GM12873 (cell line): ENCODE measurements at regions not wholly inside any gene's neighbourhood (a gene's known extent, or its start where the extent isn't known, plus 50 kb on each side); places are given as distances from the start of the nearest gene placed in this dataset.

Experiments
- TF ChIP-seq, protein P1 (sequence below): IDR thresholded peaks from 2 replicates; pipeline ENCODE4 v1.5.1; 2012; ENCODE audit warnings: low read depth, mild to moderate bottlenecking, moderate library complexity, low read length, control low read depth; ENCODE audit not compliant: insufficient read depth; ENCODE audit errors: missing control alignments

DNA sequence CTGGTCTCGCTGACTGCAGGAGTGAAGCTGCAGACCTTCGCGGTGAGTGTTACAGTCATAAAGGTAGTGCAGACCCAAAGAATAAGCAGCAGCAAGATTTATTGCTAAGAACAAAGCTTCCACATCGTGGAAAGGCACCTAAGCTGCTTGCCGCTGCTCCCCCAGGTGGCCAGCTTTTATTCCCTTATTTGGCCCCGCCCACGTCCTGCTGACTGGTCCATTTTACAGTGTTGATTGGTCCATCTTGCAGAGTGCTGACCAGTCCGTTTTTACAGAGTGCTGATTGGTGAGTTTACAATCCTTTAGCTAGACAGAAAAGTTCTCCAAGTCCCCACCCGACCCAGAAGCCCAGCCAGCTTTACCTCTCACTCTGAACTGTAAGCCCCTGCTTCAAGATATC lies 227.8 kb downstream of the ABCC12 start:
- TF ChIP-seq, protein P1, sequence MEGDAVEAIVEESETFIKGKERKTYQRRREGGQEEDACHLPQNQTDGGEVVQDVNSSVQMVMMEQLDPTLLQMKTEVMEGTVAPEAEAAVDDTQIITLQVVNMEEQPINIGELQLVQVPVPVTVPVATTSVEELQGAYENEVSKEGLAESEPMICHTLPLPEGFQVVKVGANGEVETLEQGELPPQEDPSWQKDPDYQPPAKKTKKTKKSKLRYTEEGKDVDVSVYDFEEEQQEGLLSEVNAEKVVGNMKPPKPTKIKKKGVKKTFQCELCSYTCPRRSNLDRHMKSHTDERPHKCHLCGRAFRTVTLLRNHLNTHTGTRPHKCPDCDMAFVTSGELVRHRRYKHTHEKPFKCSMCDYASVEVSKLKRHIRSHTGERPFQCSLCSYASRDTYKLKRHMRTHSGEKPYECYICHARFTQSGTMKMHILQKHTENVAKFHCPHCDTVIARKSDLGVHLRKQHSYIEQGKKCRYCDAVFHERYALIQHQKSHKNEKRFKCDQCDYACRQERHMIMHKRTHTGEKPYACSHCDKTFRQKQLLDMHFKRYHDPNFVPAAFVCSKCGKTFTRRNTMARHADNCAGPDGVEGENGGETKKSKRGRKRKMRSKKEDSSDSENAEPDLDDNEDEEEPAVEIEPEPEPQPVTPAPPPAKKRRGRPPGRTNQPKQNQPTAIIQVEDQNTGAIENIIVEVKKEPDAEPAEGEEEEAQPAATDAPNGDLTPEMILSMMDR, result no peak

DNA sequence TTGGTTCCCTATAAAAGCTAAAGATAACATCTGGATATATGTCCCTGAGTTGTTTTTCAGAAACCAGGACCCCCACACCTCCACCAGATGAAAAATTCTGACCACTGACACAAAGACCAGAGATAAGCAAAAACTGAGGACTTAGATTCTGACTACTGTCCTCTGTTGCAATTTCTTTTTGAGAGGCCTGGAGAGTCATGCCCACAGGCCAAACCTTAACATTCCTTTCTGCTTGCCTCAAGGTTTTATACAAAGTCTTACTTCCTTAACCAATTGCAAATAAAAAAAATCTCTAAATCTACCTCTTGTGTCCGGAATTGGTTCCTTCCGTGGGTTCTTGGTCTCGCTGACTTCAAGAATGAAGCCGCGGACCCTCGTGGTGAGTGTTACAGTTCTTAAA lies 228.5 kb downstream of the ABCC12 start:
- TF ChIP-seq, protein P1, result no peak

DNA sequence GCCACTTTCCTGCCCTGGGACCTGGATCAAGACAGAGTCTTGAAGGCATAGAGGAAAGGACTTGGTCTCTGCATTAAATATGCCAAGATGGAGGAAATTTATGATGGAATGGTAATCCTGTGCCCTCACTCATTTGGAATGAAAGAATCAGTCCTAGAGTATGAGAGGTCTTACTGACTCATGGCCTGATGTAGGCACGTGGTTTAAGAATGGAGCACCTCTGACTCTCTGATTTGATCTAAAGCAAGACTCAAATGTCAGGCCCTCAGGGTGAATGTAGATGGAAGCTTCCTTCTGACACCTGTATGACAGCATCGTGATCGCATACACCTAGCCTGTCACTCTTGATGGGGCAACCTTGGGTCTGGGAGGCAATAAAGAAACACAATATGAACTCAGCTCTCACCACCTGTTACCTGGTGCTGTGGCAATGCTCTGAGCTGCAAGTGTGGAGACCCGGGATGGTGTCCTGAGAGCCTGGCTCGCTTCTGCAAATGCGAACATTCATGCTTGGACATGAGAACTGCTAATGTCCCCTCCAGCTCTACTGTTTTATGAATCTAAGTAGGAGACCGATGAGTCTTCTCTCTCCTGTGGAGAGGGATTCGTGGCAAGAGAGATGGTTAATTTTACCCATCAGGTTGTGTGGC lies 229.9 kb downstream of the ABCC12 start:
- TF ChIP-seq, protein P1, result no peak

DNA sequence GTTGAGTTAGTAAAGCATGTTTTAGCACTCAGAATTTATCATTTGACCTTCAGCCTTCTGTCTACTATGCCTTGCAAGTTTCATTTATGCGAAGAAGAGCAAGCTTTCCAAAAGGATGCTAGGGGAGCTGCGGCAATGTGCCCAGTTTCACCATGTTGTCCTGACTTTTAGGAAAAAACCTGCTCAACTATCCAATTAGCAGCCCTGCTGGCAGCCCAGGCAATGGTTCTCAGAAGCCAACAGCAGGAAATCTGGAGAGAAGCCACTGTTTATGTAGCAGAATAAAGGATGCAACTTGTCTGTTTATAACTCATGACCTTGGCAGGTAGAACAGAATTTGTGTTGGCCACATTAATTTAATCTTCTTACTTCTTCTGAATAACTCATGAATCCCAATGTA lies 230.8 kb downstream of the ABCC12 start:
- TF ChIP-seq, protein P1, result no peak

DNA sequence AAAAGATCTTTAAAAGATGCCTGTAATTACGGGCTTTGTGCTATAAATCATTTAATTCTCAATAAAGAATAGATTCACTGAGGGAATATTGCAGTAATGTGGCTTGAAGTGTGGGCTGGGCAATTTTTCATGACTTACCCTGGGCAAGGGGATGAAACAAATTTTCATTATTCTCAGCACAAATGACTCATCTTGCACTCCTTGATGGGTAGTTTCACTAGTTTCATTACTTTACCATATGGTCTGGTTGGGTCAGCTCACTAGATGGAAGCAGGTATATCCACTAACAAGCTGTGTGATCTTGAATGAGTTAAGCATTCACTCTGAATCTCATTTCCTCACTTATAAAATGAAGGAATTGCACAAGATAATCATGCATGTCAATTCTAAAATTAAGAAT lies 234.3 kb downstream of the ABCC12 start:
- TF ChIP-seq, protein P1, result no peak

DNA sequence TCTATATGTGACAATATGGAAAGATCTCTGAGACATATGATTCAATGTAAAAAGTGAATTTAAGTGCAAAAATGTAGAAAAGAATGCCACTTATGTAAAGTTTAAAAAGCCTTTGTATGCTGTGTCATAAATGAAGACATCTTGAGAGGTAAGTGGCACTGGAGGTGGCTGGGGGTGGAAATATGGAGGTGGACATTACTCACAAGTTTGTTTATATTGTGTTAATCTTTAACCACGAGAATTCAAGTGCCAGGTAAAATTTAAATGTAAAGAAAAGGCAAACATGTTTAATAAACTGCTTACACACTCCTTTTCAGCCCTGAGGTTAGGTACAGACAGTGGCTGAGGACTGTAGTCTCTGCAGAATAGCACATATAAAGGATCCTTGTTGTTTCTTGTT lies 235.1 kb downstream of the ABCC12 start:
- TF ChIP-seq, protein P1, result no peak

DNA sequence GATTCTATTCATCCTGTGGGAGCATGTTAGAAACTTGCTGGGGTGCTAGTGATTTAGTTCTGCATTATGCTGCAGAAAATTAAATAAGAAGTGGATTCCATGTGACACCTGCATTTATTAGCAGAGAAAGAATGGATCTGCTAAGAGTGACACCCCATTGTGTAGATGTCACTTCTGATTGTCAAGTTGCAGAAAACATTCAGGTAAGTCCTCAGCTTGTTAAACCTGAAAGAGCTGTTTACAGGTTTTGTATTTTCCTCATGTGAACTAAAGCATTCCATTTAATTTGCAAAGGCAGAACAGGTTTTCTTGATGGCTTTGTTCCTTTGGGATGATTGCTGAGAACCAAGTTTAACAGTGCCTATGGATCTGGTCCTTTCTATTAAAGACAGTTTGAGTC lies 238.7 kb downstream of the ABCC12 start:
- TF ChIP-seq, protein P1, result no peak
